HepG2 (cell line): ENCODE measurements at regions not wholly inside any gene's neighbourhood (a gene's known extent, or its start where the extent isn't known, plus 50 kb on each side); places are given as distances from the start of the nearest gene placed in this dataset.

Experiments
- ATF1 ChIP-seq: IDR thresholded peaks from 2 replicates; pipeline ENCODE4 v1.6.1; 2016; ENCODE audit warnings: mild to moderate bottlenecking, control low read depth
- BRD4 ChIP-seq: sonication (generic); formaldehyde crosslinking; IDR thresholded peaks from 2 replicates; pipeline ENCODE4 v1.4.0; 2020; ENCODE audit warnings: missing genetic modification reagents
- HNRNPLL ChIP-seq: fragments of 200-400 bp; formaldehyde crosslinking; IDR thresholded peaks from 2 replicates; pipeline ENCODE4 v1.6.1; 2017; ENCODE audit warnings: mild to moderate bottlenecking, low read depth, low read length; ENCODE audit not compliant: poor library complexity, severe bottlenecking
- MED13 ChIP-seq: sonication (generic); formaldehyde crosslinking; IDR thresholded peaks from 2 replicates; pipeline ENCODE4 v1.5.0; 2020; ENCODE audit warnings: missing genetic modification reagents
- PCBP2 ChIP-seq: fragments of 200-400 bp; formaldehyde crosslinking; optimal IDR thresholded peaks from 2 replicates; pipeline ENCODE3; 2018; ENCODE audit warnings: low read length, low read depth; ENCODE audit not compliant: poor library complexity, severe bottlenecking
- ZNF10 ChIP-seq: sonication (generic); formaldehyde crosslinking; IDR thresholded peaks from 2 replicates; pipeline ENCODE4 v1.4.0; 2020; ENCODE audit warnings: mild to moderate bottlenecking, low read depth, missing genetic modification reagents, borderline replicate concordance
- ZNF776 ChIP-seq: sonication (generic); formaldehyde crosslinking; IDR thresholded peaks from 2 replicates; pipeline ENCODE4 v1.4.0; 2020; ENCODE audit warnings: mild to moderate bottlenecking, missing genetic modification reagents
- TF ChIP-seq, protein P1 (sequence below): sonication (generic); formaldehyde crosslinking; conservative IDR thresholded peaks from 2 replicates; pipeline ENCODE4 v1.4.0; 2020; ENCODE audit warnings: mild to moderate bottlenecking, missing genetic modification reagents, moderate library complexity
- TF ChIP-seq, protein P2 (sequence below): sonication (generic); formaldehyde crosslinking; IDR thresholded peaks from 2 replicates; pipeline ENCODE4 v1.5.1; 2020; ENCODE audit warnings: mild to moderate bottlenecking, moderate library complexity, missing genetic modification reagents
- TF ChIP-seq, protein P3 (sequence below): sonication (generic); formaldehyde crosslinking; IDR thresholded peaks from 2 replicates; pipeline ENCODE4 v1.4.0; 2020; ENCODE audit warnings: missing genetic modification reagents, borderline replicate concordance

DNA sequence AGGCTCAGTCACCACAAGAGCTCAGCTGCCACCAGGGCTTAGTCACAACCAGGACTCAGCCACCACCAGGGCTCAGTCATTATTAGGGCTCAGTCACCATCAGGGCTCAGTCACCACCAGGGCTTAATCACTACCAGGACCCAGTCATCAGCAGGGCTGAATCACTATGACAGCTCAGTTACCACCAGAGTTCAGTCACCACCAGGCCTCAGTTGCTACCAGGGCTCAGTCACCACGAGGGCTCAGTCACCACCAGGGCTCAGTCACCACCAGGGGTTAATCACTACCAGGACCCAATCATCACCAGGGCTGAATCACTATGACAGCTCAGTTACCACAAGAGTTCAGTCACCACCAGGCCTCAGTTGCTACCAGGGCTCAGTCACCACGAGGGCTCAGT lies 196.2 kb downstream of the NPHP4 start (continued):
- TF ChIP-seq ZNF10 (no peak), ATF1 (no peak), BRD4 (CRISPR knock-in tag) (no peak), HNRNPLL (no peak), PCBP2 (no peak), ZNF776 (CRISPR knock-in tag) (no peak), MED13 (CRISPR knock-in tag) (no peak)
- TF ChIP-seq, protein P1, sequence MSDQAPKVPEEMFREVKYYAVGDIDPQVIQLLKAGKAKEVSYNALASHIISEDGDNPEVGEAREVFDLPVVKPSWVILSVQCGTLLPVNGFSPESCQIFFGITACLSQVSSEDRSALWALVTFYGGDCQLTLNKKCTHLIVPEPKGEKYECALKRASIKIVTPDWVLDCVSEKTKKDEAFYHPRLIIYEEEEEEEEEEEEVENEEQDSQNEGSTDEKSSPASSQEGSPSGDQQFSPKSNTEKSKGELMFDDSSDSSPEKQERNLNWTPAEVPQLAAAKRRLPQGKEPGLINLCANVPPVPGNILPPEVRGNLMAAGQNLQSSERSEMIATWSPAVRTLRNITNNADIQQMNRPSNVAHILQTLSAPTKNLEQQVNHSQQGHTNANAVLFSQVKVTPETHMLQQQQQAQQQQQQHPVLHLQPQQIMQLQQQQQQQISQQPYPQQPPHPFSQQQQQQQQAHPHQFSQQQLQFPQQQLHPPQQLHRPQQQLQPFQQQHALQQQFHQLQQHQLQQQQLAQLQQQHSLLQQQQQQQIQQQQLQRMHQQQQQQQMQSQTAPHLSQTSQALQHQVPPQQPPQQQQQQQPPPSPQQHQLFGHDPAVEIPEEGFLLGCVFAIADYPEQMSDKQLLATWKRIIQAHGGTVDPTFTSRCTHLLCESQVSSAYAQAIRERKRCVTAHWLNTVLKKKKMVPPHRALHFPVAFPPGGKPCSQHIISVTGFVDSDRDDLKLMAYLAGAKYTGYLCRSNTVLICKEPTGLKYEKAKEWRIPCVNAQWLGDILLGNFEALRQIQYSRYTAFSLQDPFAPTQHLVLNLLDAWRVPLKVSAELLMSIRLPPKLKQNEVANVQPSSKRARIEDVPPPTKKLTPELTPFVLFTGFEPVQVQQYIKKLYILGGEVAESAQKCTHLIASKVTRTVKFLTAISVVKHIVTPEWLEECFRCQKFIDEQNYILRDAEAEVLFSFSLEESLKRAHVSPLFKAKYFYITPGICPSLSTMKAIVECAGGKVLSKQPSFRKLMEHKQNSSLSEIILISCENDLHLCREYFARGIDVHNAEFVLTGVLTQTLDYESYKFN: no peak
- TF ChIP-seq, protein P2, sequence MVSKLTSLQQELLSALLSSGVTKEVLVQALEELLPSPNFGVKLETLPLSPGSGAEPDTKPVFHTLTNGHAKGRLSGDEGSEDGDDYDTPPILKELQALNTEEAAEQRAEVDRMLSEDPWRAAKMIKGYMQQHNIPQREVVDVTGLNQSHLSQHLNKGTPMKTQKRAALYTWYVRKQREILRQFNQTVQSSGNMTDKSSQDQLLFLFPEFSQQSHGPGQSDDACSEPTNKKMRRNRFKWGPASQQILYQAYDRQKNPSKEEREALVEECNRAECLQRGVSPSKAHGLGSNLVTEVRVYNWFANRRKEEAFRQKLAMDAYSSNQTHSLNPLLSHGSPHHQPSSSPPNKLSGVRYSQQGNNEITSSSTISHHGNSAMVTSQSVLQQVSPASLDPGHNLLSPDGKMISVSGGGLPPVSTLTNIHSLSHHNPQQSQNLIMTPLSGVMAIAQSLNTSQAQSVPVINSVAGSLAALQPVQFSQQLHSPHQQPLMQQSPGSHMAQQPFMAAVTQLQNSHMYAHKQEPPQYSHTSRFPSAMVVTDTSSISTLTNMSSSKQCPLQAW (CRISPR knock-in tag): no peak
- TF ChIP-seq, protein P3, sequence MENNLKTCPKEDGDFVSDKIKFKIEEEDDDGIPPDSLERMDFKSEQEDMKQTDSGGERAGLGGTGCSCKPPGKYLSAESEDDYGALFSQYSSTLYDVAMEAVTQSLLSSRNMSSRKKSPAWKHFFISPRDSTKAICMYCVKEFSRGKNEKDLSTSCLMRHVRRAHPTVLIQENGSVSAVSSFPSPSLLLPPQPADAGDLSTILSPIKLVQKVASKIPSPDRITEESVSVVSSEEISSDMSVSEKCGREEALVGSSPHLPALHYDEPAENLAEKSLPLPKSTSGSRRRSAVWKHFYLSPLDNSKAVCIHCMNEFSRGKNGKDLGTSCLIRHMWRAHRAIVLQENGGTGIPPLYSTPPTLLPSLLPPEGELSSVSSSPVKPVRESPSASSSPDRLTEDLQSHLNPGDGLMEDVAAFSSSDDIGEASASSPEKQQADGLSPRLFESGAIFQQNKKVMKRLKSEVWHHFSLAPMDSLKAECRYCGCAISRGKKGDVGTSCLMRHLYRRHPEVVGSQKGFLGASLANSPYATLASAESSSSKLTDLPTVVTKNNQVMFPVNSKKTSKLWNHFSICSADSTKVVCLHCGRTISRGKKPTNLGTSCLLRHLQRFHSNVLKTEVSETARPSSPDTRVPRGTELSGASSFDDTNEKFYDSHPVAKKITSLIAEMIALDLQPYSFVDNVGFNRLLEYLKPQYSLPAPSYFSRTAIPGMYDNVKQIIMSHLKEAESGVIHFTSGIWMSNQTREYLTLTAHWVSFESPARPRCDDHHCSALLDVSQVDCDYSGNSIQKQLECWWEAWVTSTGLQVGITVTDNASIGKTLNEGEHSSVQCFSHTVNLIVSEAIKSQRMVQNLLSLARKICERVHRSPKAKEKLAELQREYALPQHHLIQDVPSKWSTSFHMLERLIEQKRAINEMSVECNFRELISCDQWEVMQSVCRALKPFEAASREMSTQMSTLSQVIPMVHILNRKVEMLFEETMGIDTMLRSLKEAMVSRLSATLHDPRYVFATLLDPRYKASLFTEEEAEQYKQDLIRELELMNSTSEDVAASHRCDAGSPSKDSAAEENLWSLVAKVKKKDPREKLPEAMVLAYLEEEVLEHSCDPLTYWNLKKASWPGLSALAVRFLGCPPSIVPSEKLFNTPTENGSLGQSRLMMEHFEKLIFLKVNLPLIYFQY (CRISPR knock-in tag): no peak
